ENCODE measurements at regions not wholly inside any gene's neighbourhood (a gene's known extent, or its start where the extent isn't known, plus 50 kb on each side); places are given as distances from the start of the nearest gene placed in this dataset.

DNA sequence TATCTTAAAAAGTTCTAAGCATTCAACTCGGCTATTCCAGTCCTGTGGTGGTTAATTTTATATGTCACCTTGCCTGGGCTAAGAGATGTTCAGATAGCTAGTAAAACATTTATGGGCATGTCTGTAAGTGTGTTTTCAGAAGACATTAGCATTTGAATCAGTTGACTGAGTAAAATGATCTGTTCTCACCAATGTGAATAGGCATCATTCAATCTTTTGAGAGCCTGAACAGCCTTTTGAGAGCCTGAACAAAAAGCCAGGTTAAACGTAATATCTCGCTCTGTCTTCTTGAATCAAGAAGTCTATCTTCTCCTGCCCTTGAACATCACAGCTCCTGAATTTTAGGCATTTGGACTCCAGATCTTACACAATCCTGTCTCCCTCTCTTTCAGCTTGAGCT lies 1266.1 kb downstream of the LRFN5 start:
- no peaks in the 10 kb centered on the region for H3K36me3 ChIP-seq (replicated peaks)
- no peaks in the 10 kb centered on the region; the same call in 1 of the 2 replicates for H3K27me3 ChIP-seq (ENCODE audit: low read depth)
- in situ Hi-C loops (cut with MboI; ENCODE audit: low sequenced_read_pairs) = no loop called here
- peak; percentile 10 to 91 for DNase-seq (ENCODE audit: low spot score in 2 of 2)
- H3K4me3 ChIP-seq = no peak overlapping the region
- H3K9me3 ChIP-seq = no peaks in the 10 kb centered on the region
- H3K4me1 ChIP-seq = peaks cover 9% of the 10 kb centered on the region

DNA sequence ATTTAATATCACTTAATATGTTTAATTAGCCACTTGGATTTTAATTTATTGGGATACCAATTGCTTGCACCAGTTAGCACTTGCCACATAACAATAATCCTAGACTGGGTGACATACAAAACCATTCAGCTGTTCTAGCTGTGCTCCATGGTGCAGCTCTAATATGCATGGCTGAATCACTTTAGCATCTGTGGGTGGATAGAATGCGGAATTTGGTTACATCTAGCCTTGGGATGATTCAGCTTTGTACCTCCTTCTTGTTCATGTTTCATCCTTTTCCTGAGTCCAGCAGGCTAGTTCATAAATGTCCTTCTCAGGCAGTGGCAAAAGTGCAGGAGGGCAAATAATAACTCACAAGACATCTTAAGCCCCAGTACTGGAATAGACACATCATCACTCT lies 1263.0 kb downstream of the LRFN5 start:
- H3K4me3 ChIP-seq = no peak overlapping the region
- in situ Hi-C loops (cut with MboI; ENCODE audit: low sequenced_read_pairs) = no loop called here
- H3K27me3 ChIP-seq (ENCODE audit: low read depth) = no peaks in the 10 kb centered on the region; the same call in 1 of the 2 replicates
- H3K36me3 ChIP-seq (replicated peaks) = no peaks in the 10 kb centered on the region
- H3K4me1 ChIP-seq = peaks cover 9% of the 10 kb centered on the region
- H3K9me3 ChIP-seq = no peaks in the 10 kb centered on the region
- no peak for DNase-seq (ENCODE audit: low spot score in 2 of 2)

DNA sequence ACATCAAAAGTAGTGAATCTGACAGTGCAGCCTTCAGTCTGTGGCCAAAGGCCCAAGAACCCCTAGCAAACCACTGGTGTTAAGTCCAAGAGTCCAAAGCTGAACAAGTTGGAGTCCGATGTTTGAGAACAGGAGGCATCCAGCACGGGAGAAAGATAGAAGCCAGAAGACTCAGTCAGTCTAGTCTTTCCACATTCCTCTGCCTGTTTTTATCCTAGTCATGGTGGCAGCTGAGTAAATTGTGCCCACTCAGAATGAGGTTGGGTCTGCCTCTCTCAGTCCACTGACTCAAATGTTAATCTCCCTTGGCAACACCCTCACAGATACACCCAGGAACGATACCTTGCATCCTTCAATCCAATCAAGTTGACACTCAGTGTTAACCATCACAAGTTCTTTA lies 1255.4 kb downstream of the LRFN5 start:
- H3K27me3 ChIP-seq (ENCODE audit: low read depth) = no peaks in the 10 kb centered on the region; the same call in 1 of the 2 replicates
- no peaks in the 10 kb centered on the region for H3K36me3 ChIP-seq (replicated peaks)
- no peak for DNase-seq (ENCODE audit: low spot score in 2 of 2)
- no peaks in the 10 kb centered on the region for H3K9me3 ChIP-seq
- in situ Hi-C loops (cut with MboI; ENCODE audit: low sequenced_read_pairs) = no loop called here
- H3K4me3 ChIP-seq = no peak overlapping the region
- H3K4me1 ChIP-seq = no peaks in the 10 kb centered on the region

DNA sequence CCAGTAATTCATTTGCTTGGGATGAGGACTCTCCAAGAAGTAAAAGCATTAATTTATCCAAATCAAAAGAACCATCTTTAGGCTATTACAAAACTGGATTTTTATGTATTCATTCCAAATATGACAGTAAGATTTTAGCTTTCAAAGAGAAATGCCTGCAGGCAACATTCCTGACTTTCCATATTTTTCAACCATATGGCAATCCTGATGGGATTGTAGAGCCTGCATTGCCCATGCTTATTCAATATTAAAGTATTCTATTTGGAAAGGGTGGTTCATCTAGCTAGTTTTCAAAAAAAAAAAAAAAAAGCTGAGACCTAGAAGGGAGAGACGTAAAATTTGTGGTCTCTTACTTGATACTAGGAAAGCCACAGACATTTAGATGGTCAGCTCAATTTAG lies 1253.7 kb downstream of the LRFN5 start:
- in situ Hi-C loops (cut with MboI; ENCODE audit: low sequenced_read_pairs) = no loop called here
- no peaks in the 10 kb centered on the region for H3K4me1 ChIP-seq
- no peak overlapping the region for H3K4me3 ChIP-seq
- H3K27me3 ChIP-seq (ENCODE audit: low read depth) = no peaks in the 10 kb centered on the region; the same call in 1 of the 2 replicates
- no peaks in the 10 kb centered on the region for H3K9me3 ChIP-seq
- H3K36me3 ChIP-seq (replicated peaks) = no peaks in the 10 kb centered on the region
- DNase-seq (ENCODE audit: low spot score in 2 of 2) = no peak

DNA sequence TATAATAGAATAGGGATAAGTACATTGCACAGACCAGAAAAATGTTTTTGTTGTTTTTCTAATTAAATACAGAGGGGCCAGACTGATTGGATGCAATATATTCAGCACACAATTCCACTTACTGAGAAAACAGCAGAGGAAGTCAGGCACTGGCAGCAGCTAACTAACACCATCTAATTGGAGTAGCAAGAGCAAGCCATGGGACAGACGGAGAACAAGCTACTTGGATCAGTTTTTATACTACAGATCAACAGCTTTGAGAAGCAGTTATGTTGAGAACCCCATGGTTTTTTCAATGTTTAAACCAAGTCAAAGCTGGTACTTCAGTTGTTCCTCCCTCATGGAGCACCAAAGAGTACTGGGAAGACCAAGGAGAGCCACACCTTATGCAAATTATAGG lies 1249.4 kb downstream of the LRFN5 start:
- Histone ChIP-seq H3K4me3 (no peak overlapping the region), H3K4me1 (no peaks in the 10 kb centered on the region), H3K36me3 (replicated peaks) (no peaks in the 10 kb centered on the region), H3K27me3 (ENCODE audit: low read depth) (no peaks in the 10 kb centered on the region), H3K9me3 (no peaks in the 10 kb centered on the region)
- no peak for DNase-seq (ENCODE audit: low spot score in 2 of 2)
- in situ Hi-C loops (cut with MboI; ENCODE audit: low sequenced_read_pairs) = no loop called here

DNA sequence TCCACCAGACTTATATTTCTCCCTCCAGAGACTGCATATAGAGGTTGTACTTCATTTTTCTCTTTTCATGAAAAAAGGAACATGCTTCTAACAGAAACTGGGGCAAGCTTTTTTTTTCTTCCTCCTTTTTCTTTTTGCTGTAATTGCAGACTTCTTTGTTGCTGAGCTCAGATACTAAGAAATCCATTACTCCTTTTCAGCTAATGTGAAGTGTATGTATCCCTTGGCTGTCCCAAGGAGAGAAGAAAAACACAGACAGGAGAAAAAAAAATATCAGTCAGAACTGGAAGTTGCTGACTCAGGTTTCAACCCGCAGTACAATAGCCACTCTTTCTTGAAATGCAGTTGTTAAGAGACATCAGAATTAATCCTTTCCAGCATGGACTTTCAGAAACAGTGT lies 1248.4 kb downstream of the LRFN5 start:
- Histone ChIP-seq H3K9me3 (no peaks in the 10 kb centered on the region), H3K27me3 (ENCODE audit: low read depth) (no peaks in the 10 kb centered on the region), H3K4me3 (no peak overlapping the region), H3K4me1 (no peaks in the 10 kb centered on the region), H3K36me3 (replicated peaks) (no peaks in the 10 kb centered on the region)
- in situ Hi-C loops (cut with MboI; ENCODE audit: low sequenced_read_pairs) = no loop called here
- DNase-seq (ENCODE audit: low spot score in 2 of 2) = no peak

DNA sequence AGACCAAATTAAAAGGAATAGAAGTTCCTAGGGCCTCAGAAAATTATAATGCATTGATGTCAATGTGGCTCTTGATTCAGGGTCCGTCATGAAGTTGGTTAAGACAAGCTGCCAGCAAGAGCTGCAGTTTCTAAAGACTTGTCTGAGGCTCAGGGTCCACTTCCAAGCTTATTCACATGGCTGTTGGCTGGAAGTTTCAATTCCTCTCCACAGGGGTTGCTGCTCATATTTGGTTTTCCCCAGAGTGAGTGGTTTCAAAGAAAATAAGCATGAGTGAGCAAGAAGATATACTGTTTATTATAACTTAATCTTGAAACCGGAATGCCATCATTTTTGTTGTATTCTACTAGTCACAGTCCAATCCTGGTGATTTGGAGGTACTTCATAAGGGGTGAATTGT lies 1247.4 kb downstream of the LRFN5 start:
- H3K4me3 ChIP-seq = no peak overlapping the region
- in situ Hi-C loops (cut with MboI; ENCODE audit: low sequenced_read_pairs) = no loop called here
- no peak for DNase-seq (ENCODE audit: low spot score in 2 of 2)
- no peaks in the 10 kb centered on the region for H3K36me3 ChIP-seq (replicated peaks)
- no peaks in the 10 kb centered on the region for H3K27me3 ChIP-seq (ENCODE audit: low read depth)
- no peaks in the 10 kb centered on the region for H3K4me1 ChIP-seq
- H3K9me3 ChIP-seq = no peaks in the 10 kb centered on the region

DNA sequence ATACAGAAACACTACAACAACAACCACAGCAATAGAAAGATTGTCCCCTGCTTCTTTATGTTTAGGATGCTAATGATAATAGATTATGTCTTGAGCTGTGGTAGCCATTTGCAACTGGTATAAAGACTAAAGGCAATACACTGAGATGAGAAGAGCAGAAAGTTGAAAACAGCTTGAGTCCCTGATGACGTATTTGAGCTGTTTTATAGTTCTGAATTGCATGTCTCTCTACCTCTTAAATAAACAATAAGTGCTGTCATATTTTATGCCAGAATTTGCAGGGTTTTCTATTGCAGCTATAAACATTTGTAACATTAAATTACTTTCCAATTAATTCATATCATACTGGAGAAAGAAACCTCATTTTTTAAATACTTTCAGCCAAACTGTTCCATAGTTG lies 1242.0 kb downstream of the LRFN5 start:
- H3K9me3 ChIP-seq = no peaks in the 10 kb centered on the region
- H3K4me1 ChIP-seq = no peaks in the 10 kb centered on the region
- in situ Hi-C loops (cut with MboI; ENCODE audit: low sequenced_read_pairs) = no loop called here
- no peaks in the 10 kb centered on the region for H3K27me3 ChIP-seq (ENCODE audit: low read depth)
- H3K4me3 ChIP-seq = no peak overlapping the region
- no peak for DNase-seq (ENCODE audit: low spot score in 2 of 2)
- H3K36me3 ChIP-seq (replicated peaks) = no peaks in the 10 kb centered on the region

DNA sequence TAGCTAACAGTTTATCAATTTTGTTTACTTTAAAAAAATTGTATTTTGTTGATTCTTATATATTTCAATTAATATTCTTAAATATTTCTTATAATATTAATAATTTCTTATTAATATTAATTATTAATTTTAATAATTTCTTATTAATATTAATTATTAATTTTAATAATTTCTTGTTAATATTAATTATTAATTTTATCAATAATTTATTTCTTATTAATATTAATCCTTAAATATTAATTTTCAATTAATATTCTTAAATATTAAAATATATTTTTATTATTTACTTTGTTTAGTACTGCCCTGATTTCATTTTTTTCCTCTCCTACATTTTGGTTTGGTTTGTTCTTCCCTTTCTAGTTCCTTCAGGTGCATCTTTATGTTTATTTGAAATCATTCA lies 1208.1 kb downstream of the LRFN5 start:
- no peak for DNase-seq (ENCODE audit: low spot score in 2 of 2)

DNA sequence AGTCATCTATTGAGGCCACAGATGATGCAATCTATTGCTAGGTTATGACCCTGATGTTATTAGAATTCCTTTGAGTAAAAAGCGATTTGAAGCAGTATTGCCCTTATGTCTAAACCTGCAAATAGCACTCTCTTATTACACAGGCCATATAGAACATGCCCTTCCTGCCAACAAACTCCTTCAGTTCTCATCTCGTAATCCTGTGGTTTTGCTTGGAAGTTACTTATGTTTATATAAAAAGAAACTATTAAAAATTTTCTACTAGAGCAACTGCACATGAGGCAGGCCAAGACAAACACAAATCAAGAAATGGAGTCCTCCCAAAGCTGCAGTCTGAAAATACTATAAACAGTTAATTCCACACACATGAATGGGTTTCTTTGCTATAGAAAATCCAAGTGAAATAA lies 1200.2 kb downstream of the LRFN5 start:
- no peak for DNase-seq (ENCODE audit: low spot score in 2 of 2)
- no peaks in the 10 kb centered on the region for H3K9me3 ChIP-seq
- H3K27me3 ChIP-seq (ENCODE audit: low read depth) = no peaks in the 10 kb centered on the region
- H3K36me3 ChIP-seq (replicated peaks) = no peaks in the 10 kb centered on the region
- no peak overlapping the region for H3K4me3 ChIP-seq
- peaks cover 3% of the 10 kb centered on the region; the same call in 1 of the 2 replicates for H3K4me1 ChIP-seq
- in situ Hi-C loops (cut with MboI; ENCODE audit: low sequenced_read_pairs) = no loop called here

More for the DNA sequence above, 1208.1 kb downstream of the LRFN5 start:
- Histone ChIP-seq H3K4me1 (no peaks in the 10 kb centered on the region), H3K36me3 (replicated peaks) (no peaks in the 10 kb centered on the region), H3K4me3 (no peak overlapping the region), H3K27me3 (ENCODE audit: low read depth) (0 out of 2 replicates have a peak, but pooled peaks cover 3% of the 10 kb centered on the region), H3K9me3 (no peaks in the 10 kb centered on the region)
- in situ Hi-C loops (cut with MboI; ENCODE audit: low sequenced_read_pairs) = no loop called here

DNA sequence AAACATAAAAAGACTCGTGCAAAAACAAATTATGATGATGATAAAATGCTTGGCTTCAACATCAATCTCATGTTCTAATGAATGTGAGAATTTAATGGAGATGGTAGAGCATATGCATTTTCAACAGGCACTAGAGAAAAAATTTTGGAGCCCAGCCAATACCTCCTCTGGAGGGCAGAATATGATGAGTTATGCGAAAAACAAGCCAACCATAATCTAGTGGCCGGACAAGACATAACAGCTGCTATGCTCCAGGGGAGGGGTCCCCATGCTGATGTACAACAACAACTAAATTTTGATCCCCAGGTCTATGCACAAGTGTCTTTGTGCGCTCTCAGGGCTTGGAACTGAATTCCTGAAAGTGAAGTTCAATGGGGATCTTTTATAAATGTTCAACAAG lies 1197.5 kb downstream of the LRFN5 start:
- no peak overlapping the region for H3K4me3 ChIP-seq
- no peaks in the 10 kb centered on the region for H3K9me3 ChIP-seq
- no peak for DNase-seq (ENCODE audit: low spot score in 2 of 2)
- H3K36me3 ChIP-seq (replicated peaks) = no peaks in the 10 kb centered on the region
- no peaks in the 10 kb centered on the region for H3K27me3 ChIP-seq (ENCODE audit: low read depth)
- in situ Hi-C loops (cut with MboI; ENCODE audit: low sequenced_read_pairs) = no loop called here
- peaks cover 3% of the 10 kb centered on the region; the same call in 1 of the 2 replicates for H3K4me1 ChIP-seq

DNA sequence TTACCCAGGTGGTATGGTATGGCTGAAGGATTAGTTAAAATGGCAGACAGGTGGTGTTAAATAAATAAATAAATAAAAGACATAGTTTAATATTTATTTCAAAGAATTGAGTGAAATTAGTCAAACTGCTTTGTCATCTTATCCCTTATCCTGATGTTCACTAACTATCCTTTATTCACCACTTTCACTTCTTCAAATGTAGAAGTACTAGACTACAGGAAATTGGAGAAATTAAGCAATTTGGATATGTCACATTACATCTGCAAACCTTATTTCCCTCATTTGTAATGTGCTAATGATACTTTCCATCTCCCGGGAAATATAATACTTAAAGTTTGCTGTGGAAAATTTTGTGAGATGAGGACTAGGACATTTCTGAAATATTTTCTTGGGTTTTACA lies 1195.7 kb downstream of the LRFN5 start:
- H3K36me3 ChIP-seq (replicated peaks) = no peaks in the 10 kb centered on the region
- in situ Hi-C loops (cut with MboI; ENCODE audit: low sequenced_read_pairs) = no loop called here
- H3K4me1 ChIP-seq = peaks cover 3% of the 10 kb centered on the region; the same call in 1 of the 2 replicates
- no peaks in the 10 kb centered on the region for H3K9me3 ChIP-seq
- H3K4me3 ChIP-seq = no peak overlapping the region
- no peaks in the 10 kb centered on the region for H3K27me3 ChIP-seq (ENCODE audit: low read depth)
- DNase-seq (ENCODE audit: low spot score in 2 of 2) = no peak

DNA sequence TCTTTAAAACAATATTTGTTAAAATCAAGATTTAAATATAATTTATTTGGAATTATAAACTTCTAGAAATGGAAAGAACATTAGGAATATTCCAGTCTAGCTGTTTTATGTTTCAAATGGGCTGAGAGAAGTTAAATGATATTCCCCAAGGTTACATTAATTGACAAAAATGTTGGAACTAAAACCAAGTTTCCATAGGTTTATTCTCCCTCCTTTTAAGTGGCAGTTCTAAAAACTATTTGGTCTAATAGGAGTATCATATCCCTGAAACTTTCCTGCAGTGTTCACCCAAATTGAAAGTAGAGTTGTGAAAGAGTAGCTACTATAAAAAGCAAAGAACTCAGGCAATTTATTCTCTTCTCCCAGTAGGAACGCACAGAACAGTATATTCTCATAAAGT lies 1185.5 kb downstream of the LRFN5 start:
- in situ Hi-C loops (cut with MboI; ENCODE audit: low sequenced_read_pairs) = no loop called here
- H3K4me3 ChIP-seq = no peak overlapping the region
- no peak for DNase-seq (ENCODE audit: low spot score in 2 of 2)

DNA sequence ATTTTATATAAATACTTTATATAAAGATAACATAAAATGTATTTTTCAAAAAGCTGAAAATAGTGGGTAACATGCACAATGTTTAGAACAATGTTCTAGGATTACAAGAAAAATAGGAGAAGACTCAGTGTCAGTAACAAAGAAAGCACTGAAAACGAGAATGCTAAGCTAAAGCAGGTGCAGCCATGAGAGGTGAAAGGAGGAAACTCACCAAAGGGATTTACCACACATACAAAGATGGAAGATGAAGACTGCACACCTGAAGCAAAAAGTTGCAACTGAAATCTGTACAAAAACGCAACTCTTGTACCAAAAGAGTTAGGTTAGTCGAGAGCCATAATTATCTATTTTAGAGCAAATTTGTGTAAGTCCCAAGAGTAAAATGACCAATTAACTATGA lies 1176.1 kb downstream of the LRFN5 start:
- Histone ChIP-seq H3K36me3 (replicated peaks) (no peaks in the 10 kb centered on the region), H3K9me3 (no peaks in the 10 kb centered on the region), H3K4me3 (no peak overlapping the region), H3K27me3 (ENCODE audit: low read depth) (no peaks in the 10 kb centered on the region), H3K4me1 (no peaks in the 10 kb centered on the region)
- DNase-seq (ENCODE audit: low spot score in 2 of 2) = no peak
- in situ Hi-C loops (cut with MboI; ENCODE audit: low sequenced_read_pairs) = no loop called here

More for the DNA sequence above, 1185.5 kb downstream of the LRFN5 start:
- Histone ChIP-seq H3K36me3 (replicated peaks) (no peaks in the 10 kb centered on the region), H3K9me3 (no peaks in the 10 kb centered on the region), H3K27me3 (ENCODE audit: low read depth) (no peaks in the 10 kb centered on the region), H3K4me1 (no peaks in the 10 kb centered on the region)

DNA sequence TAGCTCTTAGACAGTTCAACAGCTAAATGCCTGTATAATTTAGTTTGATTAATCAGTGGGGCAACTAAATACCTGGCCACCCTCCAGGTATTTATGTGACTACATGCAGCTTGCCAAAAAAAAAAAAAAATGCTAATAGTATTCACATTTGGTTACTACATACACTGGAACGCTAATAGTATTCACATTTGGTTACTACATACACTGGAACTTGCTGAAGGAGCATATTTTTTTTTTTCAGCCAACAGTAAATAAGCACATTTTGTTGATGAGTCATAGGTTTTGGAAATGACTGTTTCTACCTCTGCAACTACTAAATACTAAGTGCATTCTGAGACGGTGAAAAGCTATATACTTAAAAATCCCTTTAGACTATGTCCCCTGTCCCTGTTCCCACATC lies 1172.3 kb downstream of the LRFN5 start:
- H3K4me3 ChIP-seq = no peak overlapping the region
- no peak for DNase-seq (ENCODE audit: low spot score in 2 of 2)
- H3K9me3 ChIP-seq = no peaks in the 10 kb centered on the region
- no peaks in the 10 kb centered on the region for H3K27me3 ChIP-seq (ENCODE audit: low read depth)
- in situ Hi-C loops (cut with MboI; ENCODE audit: low sequenced_read_pairs) = no loop called here
- H3K36me3 ChIP-seq (replicated peaks) = no peaks in the 10 kb centered on the region
- no peaks in the 10 kb centered on the region for H3K4me1 ChIP-seq

Measured in HAP-1 (cell line).